ENCODE measurements at regions not wholly inside any gene's neighbourhood (a gene's known extent, or its start where the extent isn't known, plus 50 kb on each side); places are given as distances from the start of the nearest gene placed in this dataset.

DNA sequence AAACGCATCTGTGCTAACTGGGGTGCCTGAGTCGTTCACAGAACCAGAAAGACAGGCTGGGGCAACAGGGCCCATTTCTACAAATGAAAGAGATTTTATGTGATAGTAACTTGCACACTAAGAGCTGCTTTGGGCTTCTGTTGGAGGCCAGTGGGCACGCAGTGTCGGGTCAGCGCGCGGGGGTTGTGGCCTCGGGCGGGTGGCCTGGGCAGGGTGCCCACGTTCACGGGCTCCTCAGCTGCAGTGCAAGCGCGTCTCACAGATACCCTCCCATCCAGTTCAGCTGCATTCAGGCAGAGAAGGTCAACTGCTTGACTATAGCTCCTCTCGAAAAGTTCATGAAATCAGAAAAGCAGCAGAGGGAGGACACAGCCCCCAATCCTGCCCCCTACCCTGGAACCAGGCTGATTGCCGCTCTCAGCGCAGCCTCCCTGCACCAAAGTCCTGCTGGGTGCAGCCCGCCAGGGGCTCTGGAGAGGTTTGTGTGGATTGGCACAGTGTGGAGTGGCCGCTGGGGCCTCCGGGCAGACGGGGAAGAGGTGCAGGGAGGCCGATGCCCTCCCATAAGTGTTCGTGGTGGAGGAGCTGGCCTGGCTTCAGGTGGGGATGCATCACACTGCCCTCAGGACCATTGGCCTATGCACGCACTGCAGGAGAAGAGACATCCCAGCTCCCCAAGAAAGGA, 582.8 kb downstream of the TCERG1L start:
- TF ChIP-seq, protein P1, sequence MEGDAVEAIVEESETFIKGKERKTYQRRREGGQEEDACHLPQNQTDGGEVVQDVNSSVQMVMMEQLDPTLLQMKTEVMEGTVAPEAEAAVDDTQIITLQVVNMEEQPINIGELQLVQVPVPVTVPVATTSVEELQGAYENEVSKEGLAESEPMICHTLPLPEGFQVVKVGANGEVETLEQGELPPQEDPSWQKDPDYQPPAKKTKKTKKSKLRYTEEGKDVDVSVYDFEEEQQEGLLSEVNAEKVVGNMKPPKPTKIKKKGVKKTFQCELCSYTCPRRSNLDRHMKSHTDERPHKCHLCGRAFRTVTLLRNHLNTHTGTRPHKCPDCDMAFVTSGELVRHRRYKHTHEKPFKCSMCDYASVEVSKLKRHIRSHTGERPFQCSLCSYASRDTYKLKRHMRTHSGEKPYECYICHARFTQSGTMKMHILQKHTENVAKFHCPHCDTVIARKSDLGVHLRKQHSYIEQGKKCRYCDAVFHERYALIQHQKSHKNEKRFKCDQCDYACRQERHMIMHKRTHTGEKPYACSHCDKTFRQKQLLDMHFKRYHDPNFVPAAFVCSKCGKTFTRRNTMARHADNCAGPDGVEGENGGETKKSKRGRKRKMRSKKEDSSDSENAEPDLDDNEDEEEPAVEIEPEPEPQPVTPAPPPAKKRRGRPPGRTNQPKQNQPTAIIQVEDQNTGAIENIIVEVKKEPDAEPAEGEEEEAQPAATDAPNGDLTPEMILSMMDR (IDR thresholded peaks at IDR 0.05 in 8 of 11, conservative IDR thresholded peaks at IDR 0.05 in 3 of 11) = no peak
- no peak for TF ChIP-seq POLR2A (IDR thresholded peaks at IDR 0.05)
